M059J (cell line): ENCODE measurements at regions not wholly inside any gene's neighbourhood (a gene's known extent, or its start where the extent isn't known, plus 50 kb on each side); places are given as distances from the start of the nearest gene placed in this dataset.

Source experiments
- DNase-seq: peaks from one replicate; pipeline ENCODE4 v3.0.0-alpha.2; 2012; ENCODE audit warnings: low read depth

GRCh38 chr14:100673807-100674154 is 52.9 kb upstream of the DLK1 start:
- DNase-seq = no peak

- no peak for DNase-seq
Observed at GRCh38 chr14:100674428-100674827, 52.3 kb upstream of the DLK1 start.

DNA sequence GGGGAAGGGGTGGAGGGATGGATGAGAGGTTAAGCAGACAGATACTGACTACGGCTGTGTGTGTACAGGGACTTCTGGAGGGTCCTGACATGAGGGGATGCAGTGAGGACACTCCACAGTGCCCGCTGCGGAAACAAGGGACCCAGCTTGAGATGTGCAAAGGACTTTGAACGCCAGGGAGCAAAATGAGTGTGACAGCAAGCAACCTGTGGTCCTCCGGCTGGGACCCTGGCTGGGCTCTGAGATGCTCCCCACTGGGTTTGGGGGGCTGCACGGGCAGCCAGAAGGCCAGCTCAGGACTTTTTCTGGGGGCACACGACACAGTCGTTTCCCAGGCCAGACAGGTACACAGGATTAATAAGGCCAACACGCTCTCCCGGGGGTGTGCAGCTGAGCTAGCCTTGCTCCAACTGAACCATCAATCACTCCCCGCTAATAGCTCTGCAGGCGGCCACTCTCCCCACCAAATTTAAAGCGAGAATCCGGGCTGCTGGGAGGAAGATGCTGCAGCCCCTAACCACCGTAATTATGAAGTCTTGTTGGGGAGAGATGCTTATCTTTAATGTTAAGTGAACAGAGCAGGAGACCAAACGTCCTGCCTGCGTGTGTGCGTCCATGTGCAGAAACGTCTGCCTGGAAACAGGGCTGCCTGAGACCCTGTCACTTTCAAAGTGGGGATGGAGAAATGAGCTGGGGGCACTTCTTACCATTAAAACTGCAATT is 51.6 kb upstream of the DLK1 start:
- no peak for DNase-seq

- DNase-seq = no peak
Observed at GRCh38 chr14:100675699-100676684, 50.7 kb upstream of the DLK1 start.
